Spleen (tissue), 11 donors: ENCODE measurements at regions not wholly inside any gene's neighbourhood (a gene's known extent, or its start where the extent isn't known, plus 50 kb on each side); places are given as distances from the start of the nearest gene placed in this dataset.

ENCODE experiments used
- DNase-seq: peaks from one replicate; pipeline ENCODE4 v3.0.0-alpha.2; 2020
- H3K27ac ChIP-seq, 8 donors: fragments of 200-600 bp; sonication (generic) in 7 of 8; 1 replicate in 4 of 8; 2 replicates in 4 of 8; pipeline versions ENCODE4 v1.5.0 to v1.8.0; 2016 to 2021; ENCODE audit warnings: inconsistent platforms in 4 of 8, mild to moderate bottlenecking in 4 of 8, moderate library complexity in 1 of 8
- H3K27me3 ChIP-seq, 7 donors: fragments of 200-600 bp; sonication (generic) in 6 of 7; replicated peaks in 1 of 7; 1 replicate in 4 of 7; 2 replicates in 3 of 7; pipeline versions ENCODE4 v1.5.0 to v1.8.0; 2016 to 2021; ENCODE audit warnings: inconsistent platforms in 3 of 7, mild to moderate bottlenecking in 1 of 7
- H3K36me3 ChIP-seq, 6 donors: fragments of 200-600 bp; sonication (generic) in 5 of 6; 1 replicate in 4 of 6; 2 replicates in 2 of 6; pipeline versions ENCODE4 v1.5.0 to v1.8.0; 2016 to 2021; ENCODE audit warnings: inconsistent platforms in 2 of 6
- H3K4me1 ChIP-seq, 6 donors: fragments of 200-600 bp; sonication (generic) in 5 of 6; 1 replicate in 3 of 6; 2 replicates in 3 of 6; pipeline versions ENCODE4 v1.5.0 to v1.8.0; 2016 to 2021; ENCODE audit warnings: inconsistent platforms in 3 of 6
- H3K4me3 ChIP-seq, 8 donors: fragments of 200-600 bp; sonication (generic) in 7 of 8; 1 replicate in 4 of 8; 2 replicates in 4 of 8; pipeline versions ENCODE4 v1.5.0 to v1.8.0; 2016 to 2021; ENCODE audit warnings: inconsistent platforms in 4 of 8, mild to moderate bottlenecking in 4 of 8, moderate library complexity in 2 of 8
- H3K9me3 ChIP-seq, 8 donors: fragments of 200-600 bp; sonication (generic) in 7 of 8; 1 replicate in 4 of 8; 2 replicates in 4 of 8; pipeline versions ENCODE4 v1.5.0 to v1.8.0; 2016 to 2021; ENCODE audit warnings: inconsistent platforms in 4 of 8
- POLR2A ChIP-seq, 3 donors: fragments of 450-650 bp; IDR thresholded peaks; one replicate each; pipeline ENCODE4 v1.5.1; 2017; ENCODE audit warnings: antibody characterized with exemption in 3 of 3, mild to moderate bottlenecking in 1 of 3
- POLR2AphosphoS5 ChIP-seq, 3 donors: sonication (generic); formaldehyde crosslinking; IDR thresholded peaks; one replicate each; pipeline ENCODE4 v1.5.1; 2017; ENCODE audit warnings: antibody characterized with exemption in 3 of 3
- WGBS, 5 donors: extraction: QIAGEN DNeasy Blood & Tissue Kit in 3 of 5; methylation state at CpG; one replicate each; pipeline versions ENCODE4 v1.1.5 to v1.1.7; 2013 to 2018; 5-methylcytosine and 5-hydroxymethylcytosine counted together
- intact Hi-C: fragments of 100-400 bp; cut with DNase I; formaldehyde crosslinking; loops from one replicate; pipeline ENCODE4 v1.15.0; 2023; ENCODE audit warnings: low total_unique reads
- TF ChIP-seq, protein P1 (sequence below), 11 experiments: fragments of 200-600 bp in 7 of 11; fragments of 450-650 bp in 4 of 11; sonication (generic) in 4 of 11; IDR thresholded peaks in 8 of 11; conservative IDR thresholded peaks in 3 of 11; 1 replicate in 7 of 11; 2 replicates in 4 of 11; pipeline versions ENCODE4 v1.4.0 to v1.8.0; 2016 to 2021; ENCODE audit warnings: antibody characterized with exemption in 11 of 11, inconsistent platforms in 4 of 11, mild to moderate bottlenecking in 1 of 11
- donor health status: healthy with polysubstance abuse.
- donor health status: DM: no; HTN: no; CAD: no; lungs with moderate emphysema.
- donor health status: DM: no; HTN: no; CAD: no.
- donor health status: Bipolar disorder and iron deficiency.
- donor health status: healthy.
- donor health status: DM: no; HTN: no; CAD: no.
- donor health status: DM: yes; HTN: yes; CAD: no.

DNA sequence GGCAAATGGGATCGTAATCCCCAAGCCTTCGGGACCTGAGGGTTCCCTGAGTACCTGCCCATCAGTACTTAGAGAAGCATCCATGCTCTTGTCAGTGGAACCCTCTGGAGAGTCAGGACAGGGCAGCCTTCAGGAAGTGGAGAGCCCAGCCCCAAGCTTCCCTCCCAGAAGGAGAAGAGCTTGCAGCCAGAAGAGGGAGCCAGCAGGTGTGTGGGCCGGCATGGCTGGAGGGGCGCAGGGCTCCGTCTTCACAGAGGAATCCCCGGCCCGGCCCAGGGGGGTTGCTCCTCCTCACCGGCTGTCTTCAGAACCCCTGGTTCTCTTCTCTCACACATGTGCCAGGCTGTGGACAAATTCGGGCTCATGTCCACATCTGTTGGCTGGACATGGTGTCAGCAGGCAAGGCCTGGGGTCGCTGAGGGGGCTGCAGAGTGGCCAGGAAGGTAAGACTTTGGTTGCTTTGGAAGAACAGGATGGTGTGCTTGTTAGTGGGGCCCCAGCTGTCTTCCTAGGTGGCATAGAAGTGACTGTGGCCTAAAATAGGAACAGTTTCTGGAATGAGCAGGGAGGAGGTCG lies 58.9 kb upstream of the RXRA start:
- peaks cover 0 to 34% (median 0%) of the 10 kb centered on the region in 7 donors for H3K27me3 ChIP-seq
- H3K27ac ChIP-seq, result peak overlapping the region in 3 of 8 donors; percentile 27 to 66 (median 34)
- no peaks in the 10 kb centered on the region for H3K36me3 ChIP-seq
- no peaks in the 10 kb centered on the region for H3K9me3 ChIP-seq
- 67 to 71% (median 69%) methylated on average over 8 to 11 of the region's 11 CpGs for WGBS, 5 donors
- H3K4me1 ChIP-seq, result peaks cover 9 to 23% (median 22%) of the 10 kb centered on the region in 6 donors
- intact Hi-C loops, result no loop called here
- no peak for TF ChIP-seq POLR2AphosphoS5 (IDR thresholded peaks at IDR 0.05)
- no peak for TF ChIP-seq POLR2A (IDR thresholded peaks at IDR 0.05)
- TF ChIP-seq, protein P1, sequence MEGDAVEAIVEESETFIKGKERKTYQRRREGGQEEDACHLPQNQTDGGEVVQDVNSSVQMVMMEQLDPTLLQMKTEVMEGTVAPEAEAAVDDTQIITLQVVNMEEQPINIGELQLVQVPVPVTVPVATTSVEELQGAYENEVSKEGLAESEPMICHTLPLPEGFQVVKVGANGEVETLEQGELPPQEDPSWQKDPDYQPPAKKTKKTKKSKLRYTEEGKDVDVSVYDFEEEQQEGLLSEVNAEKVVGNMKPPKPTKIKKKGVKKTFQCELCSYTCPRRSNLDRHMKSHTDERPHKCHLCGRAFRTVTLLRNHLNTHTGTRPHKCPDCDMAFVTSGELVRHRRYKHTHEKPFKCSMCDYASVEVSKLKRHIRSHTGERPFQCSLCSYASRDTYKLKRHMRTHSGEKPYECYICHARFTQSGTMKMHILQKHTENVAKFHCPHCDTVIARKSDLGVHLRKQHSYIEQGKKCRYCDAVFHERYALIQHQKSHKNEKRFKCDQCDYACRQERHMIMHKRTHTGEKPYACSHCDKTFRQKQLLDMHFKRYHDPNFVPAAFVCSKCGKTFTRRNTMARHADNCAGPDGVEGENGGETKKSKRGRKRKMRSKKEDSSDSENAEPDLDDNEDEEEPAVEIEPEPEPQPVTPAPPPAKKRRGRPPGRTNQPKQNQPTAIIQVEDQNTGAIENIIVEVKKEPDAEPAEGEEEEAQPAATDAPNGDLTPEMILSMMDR (IDR thresholded peaks at IDR 0.05 in 8 of 11, conservative IDR thresholded peaks at IDR 0.05 in 3 of 11), result no peak
- no peak overlapping the region for H3K4me3 ChIP-seq
- no peak for DNase-seq

DNA sequence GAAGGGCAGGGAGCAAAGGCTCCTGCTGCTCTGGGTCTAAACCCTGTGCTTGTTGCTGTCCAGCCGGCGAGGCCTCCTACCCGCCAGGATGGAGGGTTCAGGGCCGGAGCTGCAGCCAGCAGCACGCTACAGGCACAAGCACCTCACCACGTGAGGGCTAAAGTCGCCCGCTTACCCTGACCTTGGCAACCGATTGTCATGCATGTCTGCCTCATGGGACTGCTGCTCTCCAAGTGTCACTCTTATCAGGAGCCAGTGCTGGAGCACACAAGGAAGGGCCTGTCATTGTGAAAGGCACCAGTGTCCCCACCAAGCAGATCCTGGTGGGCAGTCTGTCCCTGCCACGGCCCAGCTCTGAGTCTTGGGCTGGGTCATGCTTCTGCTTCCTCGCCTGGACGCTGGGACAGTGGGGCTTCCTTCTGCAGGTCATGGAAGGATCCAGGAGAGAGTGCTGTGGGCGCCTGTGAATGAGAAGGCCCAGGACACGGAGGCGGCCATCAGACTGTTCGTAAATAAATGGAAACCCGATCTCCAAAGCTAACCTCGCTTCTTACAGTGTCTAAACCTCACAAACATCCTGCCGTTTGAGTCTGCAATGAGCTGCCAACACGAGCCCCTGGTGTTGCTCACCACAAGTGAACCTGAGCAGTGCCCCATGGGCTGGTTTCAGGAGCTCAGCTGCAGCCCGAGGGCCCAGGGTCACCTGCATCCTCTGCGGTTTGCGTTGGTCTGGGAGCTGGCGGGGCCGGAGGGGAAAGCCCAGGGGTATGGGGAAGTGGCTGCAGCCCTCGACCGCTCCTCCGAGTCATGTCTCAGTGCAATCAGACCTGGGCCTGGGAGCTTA lies 58.2 kb upstream of the RXRA start:
- H3K27me3 ChIP-seq, result peaks cover 0 to 36% (median 0%) of the 10 kb centered on the region in 7 donors
- intact Hi-C loops, result no loop called here
- H3K4me3 ChIP-seq, result no peak overlapping the region
- no peaks in the 10 kb centered on the region for H3K9me3 ChIP-seq
- DNase-seq, result peak; percentile 88
- WGBS, 5 donors, result 33 to 52% (median 42%) methylated on average over 17 to 28 of the region's 28 CpGs
- H3K27ac ChIP-seq, result peak overlapping the region in 4 of 8 donors; percentile 14 to 66 (median 30)
- no peaks in the 10 kb centered on the region for H3K36me3 ChIP-seq
- peaks cover 9 to 23% (median 22%) of the 10 kb centered on the region in 6 donors for H3K4me1 ChIP-seq
- TF ChIP-seq, protein P1 (IDR thresholded peaks at IDR 0.05 in 8 of 11, conservative IDR thresholded peaks at IDR 0.05 in 3 of 11), result no peak
- TF ChIP-seq POLR2AphosphoS5 (IDR thresholded peaks at IDR 0.05), result peak; percentile 42 to 74 (median 43)

DNA sequence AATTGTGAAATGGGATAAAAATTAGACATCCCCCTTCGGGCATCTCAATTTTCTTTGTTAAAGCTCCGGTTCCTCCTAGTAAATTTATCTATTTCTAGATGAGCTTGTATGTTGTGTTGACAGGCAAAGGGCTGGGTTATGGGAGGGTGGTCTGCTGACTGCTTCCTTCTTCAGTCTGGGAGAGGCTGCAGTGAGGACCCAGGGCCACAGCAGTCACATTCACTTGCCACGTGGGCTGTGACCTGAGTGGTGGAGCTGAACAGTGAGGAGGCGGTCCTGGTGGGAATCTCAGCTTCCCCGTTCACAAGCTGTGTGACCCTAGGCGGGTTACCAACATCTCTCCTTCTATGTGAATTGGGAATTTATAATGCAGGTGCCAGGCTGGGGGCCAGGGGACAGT lies 57.5 kb upstream of the RXRA start:
- WGBS, 5 donors, result 53 to 75% (median 59%) methylated on average over 6 of the region's 6 CpGs
- H3K9me3 ChIP-seq, result no peaks in the 10 kb centered on the region
- H3K4me3 ChIP-seq, result no peak overlapping the region
- TF ChIP-seq, protein P1 (IDR thresholded peaks at IDR 0.05 in 8 of 11, conservative IDR thresholded peaks at IDR 0.05 in 3 of 11), result no peak
- no peak for TF ChIP-seq POLR2A (IDR thresholded peaks at IDR 0.05)
- no peak for TF ChIP-seq POLR2AphosphoS5 (IDR thresholded peaks at IDR 0.05)
- no peak for DNase-seq
- H3K4me1 ChIP-seq, result peaks cover 9 to 23% (median 22%) of the 10 kb centered on the region in 6 donors
- H3K36me3 ChIP-seq, result no peaks in the 10 kb centered on the region
- intact Hi-C loops, result no loop called here
- H3K27ac ChIP-seq, result peak overlapping the region in 1 of 8 donors; percentile 14
- peaks cover 0 to 30% (median 0%) of the 10 kb centered on the region in 7 donors for H3K27me3 ChIP-seq
